ENCODE measurements at regions not wholly inside any gene's neighbourhood (a gene's known extent, or its start where the extent isn't known, plus 50 kb on each side); places are given as distances from the start of the nearest gene placed in this dataset.
"Not testable (repeated sequence)": the region's sequence is repeated elsewhere in the genome, so short reads cannot be mapped to it uniquely, and the experiment has no call there.

DNA sequence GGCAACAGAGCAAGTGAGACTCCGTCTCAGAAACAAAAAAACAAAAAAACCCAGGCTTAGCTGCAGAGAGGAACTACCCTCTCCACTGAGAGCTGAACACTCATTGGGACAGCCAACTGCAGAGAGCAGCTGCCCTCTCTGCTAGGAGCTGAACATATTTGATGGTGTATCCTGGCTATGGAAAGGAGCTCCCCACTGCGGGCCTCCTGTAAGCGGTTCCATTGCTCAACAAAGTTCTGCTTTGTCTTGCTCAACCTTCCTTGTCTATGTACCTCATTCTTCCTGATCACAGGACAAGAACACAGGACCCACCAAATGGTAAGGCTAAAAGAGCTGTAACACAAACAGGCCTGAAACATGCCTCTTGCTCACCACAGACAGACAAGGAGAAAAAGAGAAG lies 246.3 kb upstream of the LRRTM4 start:
- H3K4me1 Mint-ChIP-seq (ENCODE audit: low read depth): no peaks in the 10 kb centered on the region
- no peak for DNase-seq
- H3K27me3 Mint-ChIP-seq (ENCODE audit: low read depth): no peaks in the 10 kb centered on the region
- H3K9me3 Mint-ChIP-seq: peaks cover 19% of the 10 kb centered on the region
- no peak for ATAC-seq
- H3K36me3 Mint-ChIP-seq (ENCODE audit: insufficient read depth): no peaks in the 10 kb centered on the region
- H3K4me3 Mint-ChIP-seq: no peak overlapping the region

- Mint-ChIP-seq H3K9me3 (peaks cover 23% of the 10 kb centered on the region), H3K27me3 (ENCODE audit: low read depth) (no peaks in the 10 kb centered on the region), H3K36me3 (ENCODE audit: insufficient read depth) (no peaks in the 10 kb centered on the region), H3K4me1 (ENCODE audit: low read depth) (no peaks in the 10 kb centered on the region), H3K4me3 (no peak overlapping the region)
- no peak for DNase-seq
- ATAC-seq: no peak
Observed at GRCh38 chr2:77778917-77779316, 256.7 kb upstream of the LRRTM4 start.

DNA sequence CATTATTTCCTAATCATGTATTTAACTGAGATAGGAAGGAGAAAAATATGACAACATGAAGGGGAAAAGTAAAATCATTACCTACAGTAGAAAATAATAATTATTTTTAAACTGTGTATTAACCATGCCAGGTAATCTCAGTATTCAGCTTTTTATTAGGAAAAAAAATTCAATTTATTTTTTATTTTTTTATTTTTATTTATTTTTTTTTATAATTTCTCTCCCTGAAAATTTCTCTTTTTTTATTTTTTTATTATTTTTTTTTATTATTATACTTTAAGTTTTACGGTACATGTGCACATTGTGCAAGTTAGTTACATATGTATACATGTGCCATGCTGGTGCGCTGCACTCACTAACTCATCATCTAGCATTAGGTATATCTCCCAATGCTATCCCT lies 271.3 kb upstream of the LRRTM4 start:
- H3K9me3 Mint-ChIP-seq: peaks cover 17% of the 10 kb centered on the region
- not testable (repeated sequence) for H3K4me1 Mint-ChIP-seq (ENCODE audit: low read depth); H3K27me3 Mint-ChIP-seq (ENCODE audit: low read depth); DNase-seq; ATAC-seq; H3K36me3 Mint-ChIP-seq (ENCODE audit: insufficient read depth); H3K4me3 Mint-ChIP-seq

- Mint-ChIP-seq H3K4me1 (ENCODE audit: low read depth) (no peaks in the 10 kb centered on the region), H3K4me3 (no peak overlapping the region), H3K36me3 (ENCODE audit: insufficient read depth) (no peaks in the 10 kb centered on the region), H3K9me3 (peaks cover 9% of the 10 kb centered on the region), H3K27me3 (ENCODE audit: low read depth) (no peaks in the 10 kb centered on the region)
- ATAC-seq (no peak), DNase-seq (no peak)
Observed at GRCh38 chr2:77796397-77796796, 274.2 kb upstream of the LRRTM4 start.

DNA sequence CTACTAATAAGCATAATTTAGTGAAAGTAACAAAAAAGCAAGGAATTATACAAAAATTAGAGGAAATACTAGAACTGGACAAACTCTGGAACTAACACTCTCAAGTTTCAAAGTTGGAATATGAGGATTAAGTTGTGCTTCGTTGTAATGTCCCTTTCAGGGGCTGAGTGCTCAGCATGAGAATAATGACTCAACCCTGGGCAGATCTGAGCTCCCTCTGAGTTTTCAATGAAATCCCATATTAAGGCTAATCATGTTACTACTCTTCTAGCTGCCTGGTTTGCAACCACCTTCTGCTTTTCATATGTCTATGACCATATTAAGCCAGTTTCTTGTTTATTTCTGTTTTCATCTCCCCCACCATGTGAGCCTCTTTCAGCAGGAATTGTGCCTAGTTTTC lies 274.9 kb upstream of the LRRTM4 start:
- no peaks in the 10 kb centered on the region for H3K4me1 Mint-ChIP-seq (ENCODE audit: low read depth)
- ATAC-seq: no peak
- H3K9me3 Mint-ChIP-seq: peaks cover 9% of the 10 kb centered on the region
- DNase-seq: no peak
- H3K4me3 Mint-ChIP-seq: no peak overlapping the region
- no peaks in the 10 kb centered on the region for H3K27me3 Mint-ChIP-seq (ENCODE audit: low read depth)
- no peaks in the 10 kb centered on the region for H3K36me3 Mint-ChIP-seq (ENCODE audit: insufficient read depth)

DNA sequence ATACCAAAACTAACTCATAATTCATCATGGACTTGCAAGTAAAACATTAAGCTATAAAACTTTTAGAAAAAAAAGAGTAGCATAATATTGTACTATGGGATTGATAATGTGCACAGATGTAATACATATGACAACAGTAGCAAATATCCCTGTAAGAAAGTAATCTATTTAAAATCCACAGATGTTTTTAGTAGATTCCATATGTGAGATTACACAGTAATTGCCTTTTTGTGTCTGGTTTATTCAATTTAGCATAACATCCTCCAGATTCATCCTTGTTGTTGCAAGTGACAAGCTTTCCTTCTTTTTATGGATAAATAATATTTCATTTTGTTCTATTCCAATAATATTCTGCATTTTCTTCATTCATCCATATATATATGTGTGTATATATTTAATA lies 278.2 kb upstream of the LRRTM4 start:
- Mint-ChIP-seq H3K36me3 (ENCODE audit: insufficient read depth) (no peaks in the 10 kb centered on the region), H3K27me3 (ENCODE audit: low read depth) (no peaks in the 10 kb centered on the region), H3K4me1 (ENCODE audit: low read depth) (no peaks in the 10 kb centered on the region), H3K9me3 (peaks cover 15% of the 10 kb centered on the region), H3K4me3 (no peak overlapping the region)
- ATAC-seq: no peak
- DNase-seq: no peak

- Mint-ChIP-seq H3K27me3 (ENCODE audit: low read depth) (no peaks in the 10 kb centered on the region), H3K36me3 (ENCODE audit: insufficient read depth) (no peaks in the 10 kb centered on the region), H3K4me3 (no peak overlapping the region), H3K4me1 (ENCODE audit: low read depth) (no peaks in the 10 kb centered on the region), H3K9me3 (peaks cover 33% of the 10 kb centered on the region)
- no peak for ATAC-seq
- no peak for DNase-seq
Observed at GRCh38 chr2:77807531-77808215, 285.5 kb upstream of the LRRTM4 start.

GRCh38 chr2:77808599-77808998 lies 286.4 kb upstream of the LRRTM4 start:
- Mint-ChIP-seq H3K27me3 (ENCODE audit: low read depth) (no peaks in the 10 kb centered on the region), H3K4me1 (ENCODE audit: low read depth) (no peaks in the 10 kb centered on the region), H3K4me3 (no peak overlapping the region), H3K9me3 (peaks cover 35% of the 10 kb centered on the region), H3K36me3 (ENCODE audit: insufficient read depth) (no peaks in the 10 kb centered on the region)
- no peak for ATAC-seq
- DNase-seq: no peak

GRCh38 chr2:77813599-77813998 lies 291.4 kb upstream of the LRRTM4 start:
- ATAC-seq: no peak
- Mint-ChIP-seq H3K9me3 (peaks cover 21% of the 10 kb centered on the region), H3K4me1 (ENCODE audit: low read depth) (no peaks in the 10 kb centered on the region), H3K36me3 (ENCODE audit: insufficient read depth) (no peaks in the 10 kb centered on the region), H3K27me3 (ENCODE audit: low read depth) (no peaks in the 10 kb centered on the region), H3K4me3 (no peak overlapping the region)
- no peak for DNase-seq

DNA sequence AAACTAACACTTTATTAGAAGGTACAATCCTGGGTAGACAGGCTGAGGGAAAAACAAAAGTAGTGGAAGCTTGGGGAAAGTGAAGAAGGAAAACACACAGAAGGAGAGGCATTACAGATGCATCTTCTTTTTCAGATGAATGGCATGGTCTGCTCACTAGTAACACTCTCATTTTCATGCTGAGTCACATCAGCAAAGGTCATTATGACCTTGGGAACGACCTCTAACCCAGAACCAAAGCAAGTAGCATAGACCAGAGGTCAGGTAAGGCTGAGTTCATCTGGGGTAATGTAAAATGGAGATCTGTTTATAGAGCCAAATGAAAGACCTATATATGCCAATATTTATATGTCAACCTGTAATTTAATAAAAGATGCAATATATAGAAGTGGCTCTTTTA lies 294.4 kb upstream of the LRRTM4 start:
- peaks cover 34% of the 10 kb centered on the region for H3K9me3 Mint-ChIP-seq
- H3K4me1 Mint-ChIP-seq (ENCODE audit: low read depth): no peaks in the 10 kb centered on the region
- no peak overlapping the region for H3K4me3 Mint-ChIP-seq
- ATAC-seq (no peak), DNase-seq (no peak)
- H3K36me3 Mint-ChIP-seq (ENCODE audit: insufficient read depth): no peaks in the 10 kb centered on the region
- H3K27me3 Mint-ChIP-seq (ENCODE audit: low read depth): no peaks in the 10 kb centered on the region

DNA sequence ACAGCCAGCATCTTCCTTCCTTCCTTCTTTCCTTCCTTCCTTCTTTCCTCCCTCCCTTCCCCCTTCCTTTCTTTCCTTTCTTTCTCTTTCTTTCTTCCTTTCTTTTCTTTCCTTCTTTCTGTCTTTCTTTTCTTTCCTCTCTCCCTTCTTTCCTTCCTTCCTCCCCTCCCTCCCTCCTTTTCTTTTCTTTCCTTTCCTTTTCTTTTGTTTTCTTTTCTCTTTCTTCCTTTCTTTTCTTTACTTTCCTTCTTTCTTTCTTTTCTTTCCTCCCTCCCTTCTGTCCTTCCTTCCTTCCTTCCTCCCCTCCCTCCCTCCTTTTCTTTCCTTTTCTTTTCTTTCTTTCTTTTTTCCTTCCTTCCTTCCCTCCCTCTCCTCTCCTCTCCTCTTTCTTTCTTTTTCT lies 296.0 kb upstream of the LRRTM4 start:
- DNase-seq (no peak), ATAC-seq (no peak)
- H3K4me1 Mint-ChIP-seq (ENCODE audit: low read depth): no peaks in the 10 kb centered on the region
- no peaks in the 10 kb centered on the region for H3K36me3 Mint-ChIP-seq (ENCODE audit: insufficient read depth)
- peaks cover 28% of the 10 kb centered on the region for H3K9me3 Mint-ChIP-seq
- H3K4me3 Mint-ChIP-seq: no peak overlapping the region
- H3K27me3 Mint-ChIP-seq (ENCODE audit: low read depth): no peaks in the 10 kb centered on the region

DNA sequence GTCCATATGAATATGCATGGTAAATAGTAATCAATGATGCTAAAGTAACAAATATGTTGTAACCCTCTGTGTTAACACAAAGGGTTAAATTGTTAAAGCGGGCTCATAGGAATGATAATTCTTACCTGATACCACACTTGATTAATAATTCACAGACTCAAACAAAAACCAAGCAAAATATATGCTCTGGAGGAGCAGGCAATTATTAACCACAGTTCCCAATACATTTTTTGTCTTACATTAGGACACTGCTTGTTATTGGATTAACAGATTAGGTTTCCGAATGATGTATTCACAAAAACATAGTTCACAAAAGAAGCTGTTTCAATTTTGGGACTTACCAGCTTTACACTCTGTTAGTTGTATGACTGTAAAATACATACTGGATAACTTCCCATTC lies 300.9 kb upstream of the LRRTM4 start:
- H3K36me3 Mint-ChIP-seq (ENCODE audit: insufficient read depth): no peaks in the 10 kb centered on the region
- H3K27me3 Mint-ChIP-seq (ENCODE audit: low read depth): no peaks in the 10 kb centered on the region
- H3K4me1 Mint-ChIP-seq (ENCODE audit: low read depth): no peaks in the 10 kb centered on the region
- ATAC-seq (no peak), DNase-seq (no peak)
- no peak overlapping the region for H3K4me3 Mint-ChIP-seq
- H3K9me3 Mint-ChIP-seq: peaks cover 36% of the 10 kb centered on the region

DNA sequence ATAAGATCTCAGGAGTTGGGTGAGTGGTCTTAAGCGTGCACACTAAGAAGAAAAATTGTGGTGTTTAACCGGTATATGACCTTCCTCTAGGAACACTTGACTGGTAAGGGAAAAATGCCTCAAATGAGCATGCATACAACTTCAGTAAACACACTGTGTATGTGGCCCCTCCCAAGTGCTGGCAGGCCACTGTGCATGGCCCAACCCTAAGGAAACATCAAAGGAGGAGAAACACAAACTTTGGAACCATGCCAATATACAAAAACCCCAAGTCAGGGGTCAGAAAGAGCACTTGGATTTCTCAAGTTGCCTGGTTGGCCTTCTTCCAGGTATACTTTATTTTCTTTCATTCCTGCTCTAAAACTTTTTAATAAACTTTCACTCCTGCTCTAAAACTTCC lies 308.9 kb upstream of the LRRTM4 start:
- no peaks in the 10 kb centered on the region for H3K27me3 Mint-ChIP-seq (ENCODE audit: low read depth)
- H3K4me1 Mint-ChIP-seq (ENCODE audit: low read depth): no peaks in the 10 kb centered on the region
- DNase-seq (no peak), ATAC-seq (no peak)
- no peak overlapping the region for H3K4me3 Mint-ChIP-seq
- H3K36me3 Mint-ChIP-seq (ENCODE audit: insufficient read depth): no peaks in the 10 kb centered on the region
- H3K9me3 Mint-ChIP-seq: peaks cover 34% of the 10 kb centered on the region

GRCh38 chr2:77831471-77831870 lies 309.3 kb upstream of the LRRTM4 start:
- Mint-ChIP-seq H3K9me3 (peaks cover 38% of the 10 kb centered on the region), H3K27me3 (ENCODE audit: low read depth) (no peaks in the 10 kb centered on the region), H3K4me1 (ENCODE audit: low read depth) (no peaks in the 10 kb centered on the region), H3K4me3 (no peak overlapping the region), H3K36me3 (ENCODE audit: insufficient read depth) (no peaks in the 10 kb centered on the region)
- DNase-seq (no peak), ATAC-seq (no peak)

- ATAC-seq (no peak), DNase-seq (no peak)
- Mint-ChIP-seq H3K9me3 (peaks cover 35% of the 10 kb centered on the region), H3K27me3 (ENCODE audit: low read depth) (no peaks in the 10 kb centered on the region), H3K4me1 (ENCODE audit: low read depth) (no peaks in the 10 kb centered on the region), H3K4me3 (no peak overlapping the region), H3K36me3 (ENCODE audit: insufficient read depth) (no peaks in the 10 kb centered on the region)
Observed at GRCh38 chr2:77831898-77832297, 309.7 kb upstream of the LRRTM4 start.
